Mucosa of rectum (tissue), 2 donors: ENCODE measurements at regions not wholly inside any gene's neighbourhood (a gene's known extent, or its start where the extent isn't known, plus 50 kb on each side); places are given as distances from the start of the nearest gene placed in this dataset.
A peak's percentile ranks its signal among the peaks of the same experiment; 100 is the strongest.
"Not testable (repeated sequence)": the region's sequence is repeated elsewhere in the genome, so short reads cannot be mapped to it uniquely, and the experiment has no call there.

Experiments
- H3K27ac ChIP-seq, 2 donors: one replicate each; pipeline ENCODE4 v1.7.0; 2013; ENCODE audit warnings: inconsistent platforms in 2 of 2, low read depth in 2 of 2, low read length in 2 of 2
- H3K27me3 ChIP-seq, 2 donors: one replicate each; pipeline ENCODE4 v1.7.0; 2013; ENCODE audit warnings: low read length in 2 of 2; ENCODE audit not compliant: control insufficient read depth in 2 of 2, insufficient read depth in 2 of 2
- H3K36me3 ChIP-seq, 2 donors: one replicate each; pipeline ENCODE4 v1.7.0; 2013; ENCODE audit warnings: low read length in 2 of 2; ENCODE audit not compliant: control insufficient read depth in 2 of 2, insufficient read depth in 2 of 2
- H3K4me1 ChIP-seq, 2 donors: one replicate each; pipeline ENCODE4 v1.7.0; 2013; ENCODE audit warnings: low read length in 2 of 2, mild to moderate bottlenecking in 1 of 2; ENCODE audit not compliant: control insufficient read depth in 2 of 2, insufficient read depth in 2 of 2
- H3K4me3 ChIP-seq, 2 donors: one replicate each; pipeline ENCODE4 v1.7.0; 2013; ENCODE audit warnings: low read length in 2 of 2
- H3K9ac ChIP-seq, 2 donors: one replicate each; pipeline ENCODE4 v1.7.0; 2013; ENCODE audit warnings: low read length in 2 of 2, low read depth in 1 of 2, mild to moderate bottlenecking in 1 of 2
- H3K9me3 ChIP-seq, 2 donors: one replicate each; pipeline ENCODE4 v1.7.0; 2013; ENCODE audit warnings: low read length in 2 of 2; ENCODE audit not compliant: control insufficient read depth in 2 of 2
- donor health status: healthy.
- donor health status: Normal muscosa, but diverticular disease.

DNA sequence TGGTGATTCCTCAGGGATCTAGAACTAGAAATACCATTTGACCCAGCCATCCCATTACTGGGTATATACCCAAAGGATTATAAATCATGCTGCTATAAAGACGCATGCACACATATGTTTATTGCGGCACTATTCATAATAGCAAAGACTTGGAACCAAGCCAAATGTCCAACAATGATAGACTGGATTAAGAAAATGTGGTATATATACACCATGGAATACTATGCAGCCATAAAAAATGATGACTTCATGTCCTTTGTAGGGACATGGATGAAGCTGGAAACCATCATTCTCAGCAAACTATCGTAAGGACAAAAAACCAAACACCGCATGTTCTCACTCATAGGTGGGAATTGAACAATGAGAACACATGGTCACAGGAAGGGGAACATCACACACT is 67.9 kb upstream of the ZEB1 start:
- not testable (repeated sequence) for H3K9ac ChIP-seq, H3K4me1 ChIP-seq, H3K9me3 ChIP-seq, H3K36me3 ChIP-seq, H3K4me3 ChIP-seq, H3K27me3 ChIP-seq, H3K27ac ChIP-seq

DNA sequence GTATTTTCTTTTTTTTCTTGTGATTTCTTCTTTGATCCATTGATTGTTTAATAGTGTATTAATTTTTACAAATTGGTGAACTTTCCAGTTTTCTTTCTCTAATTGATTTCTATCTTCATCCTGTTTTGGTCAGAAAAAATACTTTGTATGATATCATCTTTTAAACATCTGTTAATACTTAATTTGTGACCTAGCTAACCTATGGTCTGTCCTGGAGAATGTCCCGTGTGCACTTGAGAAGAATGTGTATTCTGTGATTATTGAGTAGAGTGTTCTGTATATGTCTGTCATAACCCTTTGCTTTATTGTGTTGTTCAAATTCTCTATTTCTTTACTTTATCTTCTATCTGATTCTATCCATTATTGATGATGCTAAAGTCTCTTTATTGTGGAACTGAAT is 65.8 kb upstream of the ZEB1 start:
- no peaks in the 10 kb centered on the region for H3K4me1 ChIP-seq
- no peaks in the 10 kb centered on the region for H3K9me3 ChIP-seq
- no peak overlapping the region for H3K4me3 ChIP-seq
- H3K9ac ChIP-seq = no peak overlapping the region
- no peaks in the 10 kb centered on the region for H3K36me3 ChIP-seq
- no peak overlapping the region for H3K27ac ChIP-seq
- no peaks in the 10 kb centered on the region for H3K27me3 ChIP-seq

DNA sequence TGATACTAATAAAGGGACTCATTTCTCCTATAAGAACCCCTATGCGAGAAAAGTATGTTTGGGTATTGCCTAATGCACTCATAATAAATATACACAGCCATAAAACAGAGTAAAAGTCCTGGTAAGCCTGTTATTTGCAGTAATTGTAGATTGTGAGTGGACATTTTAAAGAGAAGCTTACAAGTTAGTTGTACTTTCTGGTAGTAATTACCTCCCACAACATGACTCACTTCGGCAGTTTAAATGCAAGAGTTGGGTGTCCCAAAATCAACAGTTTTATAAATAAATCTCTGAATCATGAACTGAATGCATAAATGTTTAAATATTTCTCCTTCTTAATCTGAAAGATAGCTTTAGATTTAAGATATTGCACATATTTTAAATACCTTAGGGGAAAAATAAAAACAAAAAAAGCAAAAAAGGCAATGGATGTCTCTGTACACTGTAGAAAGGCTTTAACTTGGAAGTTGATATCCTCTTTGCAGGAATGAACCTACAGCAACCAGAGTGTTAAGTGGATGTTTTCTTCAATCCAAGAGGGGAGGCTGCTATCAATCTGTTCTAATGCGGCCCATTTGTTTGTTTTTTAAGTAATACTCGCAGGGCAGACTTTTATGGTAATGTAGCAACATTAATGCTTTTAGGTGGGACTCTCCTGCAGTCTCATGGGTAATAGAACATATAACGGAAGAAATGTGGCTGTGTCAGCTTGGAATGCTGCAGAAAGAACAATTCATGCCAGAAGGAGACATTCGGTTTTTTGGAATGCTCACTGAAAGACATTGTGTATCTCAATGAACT is 57.3 kb upstream of the ZEB1 start:
- no peaks in the 10 kb centered on the region for H3K9me3 ChIP-seq
- H3K27ac ChIP-seq = peak overlapping the region in 1 of 2 donors; percentile 14
- no peak overlapping the region for H3K9ac ChIP-seq
- no peaks in the 10 kb centered on the region for H3K27me3 ChIP-seq
- no peaks in the 10 kb centered on the region for H3K36me3 ChIP-seq
- no peak overlapping the region for H3K4me3 ChIP-seq
- peaks cover 0 to 2% of the 10 kb centered on the region in 2 donors for H3K4me1 ChIP-seq

DNA sequence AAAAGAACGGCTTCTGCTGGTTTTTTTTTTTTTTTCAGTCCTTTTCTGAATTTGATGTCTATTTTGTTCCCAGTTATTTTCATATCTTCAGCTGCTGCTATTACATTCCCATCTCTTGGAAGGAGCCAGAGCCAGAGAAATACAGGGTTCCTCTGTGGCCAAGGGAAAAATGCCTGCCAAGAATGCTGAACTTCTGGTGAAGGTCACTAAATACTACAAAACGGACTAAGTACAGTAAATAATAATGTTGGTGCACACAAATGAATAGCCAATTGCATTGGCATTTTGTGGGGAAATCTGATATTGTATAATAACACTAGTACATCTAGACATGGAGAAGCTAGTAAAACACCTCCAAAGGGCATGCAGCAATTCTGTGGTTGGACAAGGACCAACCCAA is 56.3 kb upstream of the ZEB1 start:
- H3K9ac ChIP-seq = no peak overlapping the region
- no peaks in the 10 kb centered on the region for H3K36me3 ChIP-seq
- H3K27me3 ChIP-seq = no peaks in the 10 kb centered on the region
- no peak overlapping the region for H3K4me3 ChIP-seq
- peaks cover 0 to 2% of the 10 kb centered on the region in 2 donors for H3K4me1 ChIP-seq
- peak overlapping the region in 1 of 2 donors; percentile 27 for H3K27ac ChIP-seq
- no peaks in the 10 kb centered on the region for H3K9me3 ChIP-seq

DNA sequence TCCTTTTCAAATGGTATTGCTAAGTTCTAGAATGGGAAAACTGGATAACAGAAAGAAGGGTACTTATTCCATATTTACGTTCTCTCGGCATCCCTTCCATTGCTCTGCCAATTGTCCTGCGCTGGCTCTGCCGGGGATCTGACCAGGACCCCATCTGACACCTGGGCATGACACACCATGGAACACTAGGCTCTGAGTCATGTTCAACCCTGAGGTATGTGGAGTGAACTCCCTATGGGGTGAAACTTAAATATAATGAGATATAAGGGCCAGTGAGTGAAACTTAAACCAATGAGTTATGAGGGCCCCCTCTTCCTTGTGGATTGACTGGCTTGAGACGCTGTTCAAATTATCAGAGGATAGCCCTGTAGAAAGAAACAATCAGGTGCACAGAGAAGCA is 55.1 kb upstream of the ZEB1 start:
- Histone ChIP-seq H3K36me3 (no peaks in the 10 kb centered on the region), H3K27me3 (no peaks in the 10 kb centered on the region), H3K4me3 (no peak overlapping the region), H3K9me3 (no peaks in the 10 kb centered on the region), H3K27ac (no peak overlapping the region), H3K4me1 (peaks cover 0 to 2% of the 10 kb centered on the region in 2 donors), H3K9ac (no peak overlapping the region)

DNA sequence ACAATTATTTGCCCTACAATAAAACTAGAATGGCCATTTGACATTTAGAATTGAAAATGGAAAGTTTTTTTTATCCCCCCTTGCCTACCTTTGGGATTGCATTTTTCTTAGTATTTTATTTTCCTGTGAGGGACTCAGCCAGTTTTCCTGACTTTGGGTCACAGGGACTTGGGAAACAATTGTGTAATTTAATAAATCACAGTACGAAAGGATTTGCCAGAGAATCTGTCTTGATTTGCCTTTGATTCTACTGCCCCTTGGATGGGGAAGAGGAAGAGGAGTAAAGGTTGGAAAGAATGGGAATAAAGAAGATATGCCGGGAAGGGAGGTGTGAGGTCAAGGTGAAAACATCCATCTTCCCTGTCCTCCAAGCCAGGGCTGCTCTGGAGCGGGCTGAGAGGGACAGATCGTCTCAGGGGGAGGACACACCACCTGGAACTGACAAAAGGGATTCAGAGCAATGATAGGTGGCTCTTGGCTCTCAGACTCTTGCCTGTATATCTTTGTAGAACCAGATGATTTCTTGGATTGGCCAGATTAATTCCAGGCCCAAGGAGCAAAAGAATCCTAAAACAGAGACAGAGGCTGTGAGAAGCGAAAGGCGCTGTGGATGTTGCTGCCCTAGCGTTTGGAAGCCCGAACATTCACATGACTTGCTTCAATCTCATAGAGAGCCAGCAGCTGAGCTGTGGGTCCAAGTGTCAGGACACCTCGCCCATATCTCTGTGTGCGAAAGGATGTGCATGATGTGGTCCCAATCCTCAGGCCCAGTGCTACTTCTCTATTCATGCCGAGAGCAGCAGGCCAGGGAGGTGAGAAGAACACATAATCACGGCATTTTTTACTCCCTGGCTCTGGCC is 50.3 kb upstream of the ZEB1 start:
- Histone ChIP-seq H3K9ac (no peak overlapping the region), H3K27me3 (no peaks in the 10 kb centered on the region), H3K36me3 (no peaks in the 10 kb centered on the region), H3K27ac (no peak overlapping the region), H3K4me1 (no peaks in the 10 kb centered on the region), H3K9me3 (peaks cover 0 to 4% of the 10 kb centered on the region in 2 donors), H3K4me3 (no peak overlapping the region)
